Endothelial cell of umbilical vein (primary cell): ENCODE measurements at regions not wholly inside any gene's neighbourhood (a gene's known extent, or its start where the extent isn't known, plus 50 kb on each side); places are given as distances from the start of the nearest gene placed in this dataset.

Source experiments
- BruUV-seq: library from RNA; stranded (reverse); fragments of 400-500 nt; replicated peaks from 2 replicates; lab custom pipeline; 2021; lab: Mats Ljungman, UMichigan
- CTCF ChIA-PET: fragments of 300-600, 350-600 bp; sonication (Branson Sonifier 250); formaldehyde crosslinking; loops from one replicate; lab custom pipeline; 2021; ENCODE audit warnings: antibody characterized with exemption, inconsistent platforms; lab: Charles Lee
- POLR2A ChIA-PET: fragments of 300-600, 350-600 bp; sonication (Branson Sonifier 250); formaldehyde crosslinking; loops from one replicate; lab custom pipeline; 2021; ENCODE audit warnings: antibody characterized with exemption, inconsistent platforms; lab: Charles Lee
- DNase-seq: peaks from one replicate; pipeline ENCODE4 v3.0.0-alpha.2; 2011; ENCODE audit warnings: low read depth, low spot score
- FAIRE-seq: peaks from 2 replicates; lab custom pipeline; 2011; peaks lifted over from hg19 to GRCh38; lab: Jason Lieb, UNC
- H2AFZ ChIP-seq: 2 replicates; pipeline ENCODE4 v1.6.0; 2012; ENCODE audit warnings: low read depth, low read length, control low read depth, inconsistent platforms
- H3K27ac ChIP-seq: 2 replicates; pipeline ENCODE4 v1.5.1; 2011; ENCODE audit warnings: low read depth, mild to moderate bottlenecking, control low read depth, low read length, moderate library complexity; ENCODE audit not compliant: insufficient read depth
- H3K27me3 ChIP-seq, 2 experiments: 2 replicates each; pipeline versions ENCODE4 v1.6.0 to v1.6.1; 2011; ENCODE audit warnings: low read length in 2 of 2, mixed read lengths in 1 of 2; ENCODE audit not compliant: control insufficient read depth in 2 of 2, insufficient read depth in 2 of 2
- H3K36me3 ChIP-seq, 2 experiments: 2 replicates in 1 of 2; 3 replicates in 1 of 2; pipeline ENCODE4 v1.5.1; 2011; ENCODE audit warnings: low read length in 2 of 2, mild to moderate bottlenecking in 1 of 2, moderate library complexity in 1 of 2; ENCODE audit not compliant: control insufficient read depth in 2 of 2, insufficient read depth in 2 of 2; ENCODE audit errors: extremely low read depth in 1 of 2
- H3K4me1 ChIP-seq: 3 replicates; pipeline ENCODE4 v1.5.1; 2011; ENCODE audit warnings: mild to moderate bottlenecking, low read length; ENCODE audit not compliant: control insufficient read depth, insufficient read depth; ENCODE audit errors: extremely low read depth
- H3K4me2 ChIP-seq: 2 replicates; pipeline ENCODE4 v1.6.1; 2011; ENCODE audit warnings: low read length, control low read depth, mixed read lengths; ENCODE audit not compliant: insufficient read depth
- H3K4me3 ChIP-seq, 3 experiments: fragments of 200-600 bp in 1 of 3; sonication (generic), shearing (Covaris generic) in 1 of 3; replicated peaks in 1 of 3; 2 replicates each; pipeline ENCODE4 v1.5.1; 2011 to 2016; ENCODE audit warnings: control low read depth in 3 of 3, low read length in 3 of 3, mild to moderate bottlenecking in 2 of 3, inconsistent platforms in 1 of 3, low read depth in 1 of 3, moderate library complexity in 1 of 3; ENCODE audit not compliant: insufficient read depth in 1 of 3
- H3K79me2 ChIP-seq: 2 replicates; pipeline ENCODE4 v1.6.0; 2012; ENCODE audit warnings: low read length, inconsistent platforms; ENCODE audit not compliant: control insufficient read depth, insufficient read depth
- H3K9ac ChIP-seq: replicated peaks from 2 replicates; pipeline ENCODE3; 2011; ENCODE audit warnings: low read length, control low read depth; ENCODE audit not compliant: insufficient read depth; ENCODE audit errors: extremely low read depth
- H3K9me1 ChIP-seq: replicated peaks from 3 replicates; pipeline ENCODE4 v1.6.0; 2011; ENCODE audit warnings: mild to moderate bottlenecking, low read length; ENCODE audit not compliant: control insufficient read depth, insufficient read depth; ENCODE audit errors: extremely low read depth
- H3K9me3 ChIP-seq: replicated peaks from 2 replicates; pipeline ENCODE4 v1.5.1; 2012; ENCODE audit warnings: low read length, inconsistent platforms; ENCODE audit not compliant: control insufficient read depth, insufficient read depth
- H4K20me1 ChIP-seq: replicated peaks from 2 replicates; pipeline ENCODE3; 2011; ENCODE audit warnings: mild to moderate bottlenecking, low read length; ENCODE audit not compliant: control insufficient read depth, insufficient read depth; ENCODE audit errors: extremely low read depth
- CTCF ChIP-seq, 2 donors: IDR thresholded peaks; 1 replicate in 1 of 2; 2 replicates in 1 of 2; pipeline ENCODE4 v1.5.1; 2011; ENCODE audit warnings: low read length in 2 of 2, mild to moderate bottlenecking in 2 of 2, moderate library complexity in 2 of 2, control low read depth in 1 of 2, inconsistent platforms in 1 of 2, low read depth in 1 of 2; ENCODE audit not compliant: insufficient read depth in 1 of 2; ENCODE audit errors: extremely low read depth in 1 of 2
- EZH2 ChIP-seq: IDR thresholded peaks from 2 replicates; pipeline ENCODE4 v1.6.1; 2012; ENCODE audit warnings: borderline replicate concordance, low read depth, mild to moderate bottlenecking, moderate library complexity, low read length, inconsistent platforms; ENCODE audit not compliant: severe bottlenecking
- FOS ChIP-seq: IDR thresholded peaks from 2 replicates; pipeline ENCODE4 v1.6.1; 2011; ENCODE audit warnings: mild to moderate bottlenecking, low read length, moderate library complexity, borderline replicate concordance; ENCODE audit not compliant: insufficient read depth
- MAX ChIP-seq: IDR thresholded peaks from 2 replicates; pipeline ENCODE4 v1.6.1; 2011; ENCODE audit not compliant: insufficient read depth, insufficient read length
- MYC ChIP-seq: IDR thresholded peaks from one replicate; pipeline ENCODE4 v1.6.1; 2011; ENCODE audit warnings: mild to moderate bottlenecking, low read depth, low read length
- dilution Hi-C: fragments of 300-500 bp; cut with MboI; formaldehyde crosslinking; loops from one replicate; pipeline ENCODE4 v1.15.0; 2019; ENCODE audit warnings: low sequenced_read_pairs; ENCODE audit not compliant: extremely low pct_ligation_motif_present
- intact Hi-C: fragments of 100-400 bp; cut with micrococcal nuclease; formaldehyde crosslinking; loops from one replicate; pipeline ENCODE4 v1.10.0; 2022

GRCh38 chr11:92793189-92793588 lies 176.3 kb upstream of the MTNR1B start:
- TF ChIP-seq EZH2 = no peak
- no peak overlapping the region for H3K4me2 ChIP-seq
- FAIRE-seq (no peak), DNase-seq (no peak)
- H3K27ac ChIP-seq = no peak overlapping the region
- no TSS peak for BruUV-seq
- H2AFZ ChIP-seq = no peak overlapping the region
- no peaks in the 10 kb centered on the region for H3K36me3 ChIP-seq
- H3K4me3 ChIP-seq = no peak overlapping the region
- no peaks in the 10 kb centered on the region for H3K9me1 ChIP-seq
- no peaks in the 10 kb centered on the region for H3K4me1 ChIP-seq
- dilution Hi-C loops = no loop called here
- intact Hi-C loops = no loop called here
- H3K27me3 ChIP-seq = no peaks in the 10 kb centered on the region
- ChIA-PET CTCF (no interaction called here), POLR2A (no interaction called here)
- no peaks in the 10 kb centered on the region for H3K79me2 ChIP-seq
- H3K9ac ChIP-seq = no peak overlapping the region
- H3K9me3 ChIP-seq = peaks cover 2% of the 10 kb centered on the region
- no peaks in the 10 kb centered on the region for H4K20me1 ChIP-seq

GRCh38 chr11:92794783-92795182 lies 174.7 kb upstream of the MTNR1B start:
- dilution Hi-C loops (no loop called here), intact Hi-C loops (no loop called here)
- Histone ChIP-seq H3K4me1 (no peaks in the 10 kb centered on the region), H3K36me3 (no peaks in the 10 kb centered on the region), H4K20me1 (no peaks in the 10 kb centered on the region), H3K4me3 (no peak overlapping the region), H3K27ac (no peak overlapping the region), H3K4me2 (no peak overlapping the region), H2AFZ (no peak overlapping the region), H3K9me1 (no peaks in the 10 kb centered on the region), H3K9me3 (peaks cover 4% of the 10 kb centered on the region), H3K27me3 (no peaks in the 10 kb centered on the region), H3K9ac (no peak overlapping the region), H3K79me2 (no peaks in the 10 kb centered on the region)
- TF ChIP-seq MYC = no peak
- no peak for TF ChIP-seq CTCF (IDR thresholded peaks at IDR 0.05; ENCODE audit: extremely low read depth in 1 of 2, insufficient read depth in 1 of 2, low read depth in 1 of 2, low read length in 2 of 2)
- no peak for TF ChIP-seq EZH2
- no peak for TF ChIP-seq MAX
- TF ChIP-seq FOS = no peak
- no TSS peak for BruUV-seq
- FAIRE-seq = no peak
- CTCF ChIA-PET = no interaction called here
- no peak for DNase-seq
- POLR2A ChIA-PET = no interaction called here
